Gastroesophageal sphincter (tissue), 2 donors: ENCODE measurements at regions not wholly inside any gene's neighbourhood (a gene's known extent, or its start where the extent isn't known, plus 50 kb on each side); places are given as distances from the start of the nearest gene placed in this dataset.

ENCODE experiments used
- POLR2A ChIP-seq, 2 donors: fragments of 450-650 bp; IDR thresholded peaks; one replicate each; pipeline ENCODE4 v1.6.1; 2017; ENCODE audit warnings: antibody characterized with exemption in 2 of 2, mild to moderate bottlenecking in 2 of 2, moderate library complexity in 1 of 2
- POLR2AphosphoS5 ChIP-seq: sonication (generic); formaldehyde crosslinking; IDR thresholded peaks from one replicate; pipeline ENCODE4 v1.6.1; 2017; ENCODE audit warnings: antibody characterized with exemption

DNA sequence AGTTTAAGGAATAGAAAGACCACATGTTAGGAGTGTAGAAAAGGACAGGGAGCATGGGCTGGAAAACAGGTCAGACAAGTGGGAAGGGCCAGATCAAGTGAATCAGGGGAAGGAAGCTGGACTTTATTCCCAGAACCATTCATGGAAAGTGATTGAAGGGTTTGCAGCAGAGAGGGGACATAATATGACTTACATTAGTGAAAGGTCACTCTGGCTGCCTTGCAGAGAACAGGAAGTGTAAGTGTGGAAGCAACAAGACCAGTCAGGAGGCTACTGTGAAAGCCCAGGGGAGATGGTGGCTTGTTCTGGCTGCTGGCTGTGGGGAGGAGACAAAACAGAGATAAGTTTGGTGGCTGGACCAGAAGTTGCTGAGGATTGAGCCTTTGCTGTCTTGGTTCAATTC, 69.1 kb downstream of the VCPKMT start:
- no peak for TF ChIP-seq POLR2A (IDR thresholded peaks at IDR 0.05)
- no peak for TF ChIP-seq POLR2AphosphoS5
